ENCODE measurements at regions not wholly inside any gene's neighbourhood (a gene's known extent, or its start where the extent isn't known, plus 50 kb on each side); places are given as distances from the start of the nearest gene placed in this dataset.

GRCh38 chr10:2949221-2949947, 118.0 kb upstream of the PFKP start:
- no peak for TF ChIP-seq POLR2AphosphoS5 (IDR thresholded peaks at IDR 0.05; ENCODE audit: low read depth, low read length)
- TF ChIP-seq TAF1 (IDR thresholded peaks at IDR 0.05; ENCODE audit: borderline replicate concordance, low read depth, low read length): no peak
- TF ChIP-seq POLR2A (IDR thresholded peaks at IDR 0.05; ENCODE audit: low read depth, low read length): no peak
- DNase-seq (ENCODE audit: insufficient read length) (no peak), FAIRE-seq (no peak)

GRCh38 chr10:2948127-2948854, 119.1 kb upstream of the PFKP start:
- TF ChIP-seq POLR2AphosphoS5 (IDR thresholded peaks at IDR 0.05; ENCODE audit: low read depth, low read length) (no peak), POLR2A (IDR thresholded peaks at IDR 0.05; ENCODE audit: low read depth, low read length) (no peak), TAF1 (IDR thresholded peaks at IDR 0.05; ENCODE audit: borderline replicate concordance, low read depth, low read length) (no peak)
- no peak for FAIRE-seq

GRCh38 chr10:2944788-2945187, 122.6 kb upstream of the PFKP start:
- no peak for TF ChIP-seq POLR2AphosphoS5 (IDR thresholded peaks at IDR 0.05; ENCODE audit: low read depth, low read length)
- no peak for TF ChIP-seq POLR2A (IDR thresholded peaks at IDR 0.05; ENCODE audit: low read depth, low read length)
- no peak for TF ChIP-seq TAF1 (IDR thresholded peaks at IDR 0.05; ENCODE audit: borderline replicate concordance, low read depth, low read length)
- FAIRE-seq (no peak), DNase-seq (ENCODE audit: insufficient read length) (no peak)

More at GRCh38 chr10:2948127-2948854, 119.1 kb upstream of the PFKP start:
- DNase-seq (ENCODE audit: insufficient read length): no peak

- no peak for TF ChIP-seq TAF1 (IDR thresholded peaks at IDR 0.05; ENCODE audit: borderline replicate concordance, low read depth, low read length)
- TF ChIP-seq POLR2A (IDR thresholded peaks at IDR 0.05; ENCODE audit: low read depth, low read length): no peak
- no peak for TF ChIP-seq POLR2AphosphoS5 (IDR thresholded peaks at IDR 0.05; ENCODE audit: low read depth, low read length)
- no peak for DNase-seq (ENCODE audit: insufficient read length)
- no peak for FAIRE-seq
Measured at GRCh38 chr10:2943932-2944614, 123.3 kb upstream of the PFKP start.

- no peak for FAIRE-seq
Measured at GRCh38 chr10:2942938-2943337, 124.4 kb upstream of the PFKP start.

GRCh38 chr10:2938869-2939268, 128.5 kb upstream of the PFKP start:
- FAIRE-seq (no peak), DNase-seq (ENCODE audit: insufficient read length) (no peak)
- no peak for TF ChIP-seq POLR2AphosphoS5 (IDR thresholded peaks at IDR 0.05; ENCODE audit: low read depth, low read length)
- TF ChIP-seq TAF1 (IDR thresholded peaks at IDR 0.05; ENCODE audit: borderline replicate concordance, low read depth, low read length): no peak
- TF ChIP-seq POLR2A (IDR thresholded peaks at IDR 0.05; ENCODE audit: low read depth, low read length): no peak

More at GRCh38 chr10:2942938-2943337, 124.4 kb upstream of the PFKP start:
- no peak for DNase-seq (ENCODE audit: insufficient read length)
- no peak for TF ChIP-seq POLR2AphosphoS5 (IDR thresholded peaks at IDR 0.05; ENCODE audit: low read depth, low read length)
- TF ChIP-seq TAF1 (IDR thresholded peaks at IDR 0.05; ENCODE audit: borderline replicate concordance, low read depth, low read length): no peak
- TF ChIP-seq POLR2A (IDR thresholded peaks at IDR 0.05; ENCODE audit: low read depth, low read length): no peak

GRCh38 chr10:2936816-2937215, 130.5 kb upstream of the PFKP start:
- FAIRE-seq: no peak
- no peak for TF ChIP-seq POLR2A (IDR thresholded peaks at IDR 0.05; ENCODE audit: low read depth, low read length)
- no peak for TF ChIP-seq TAF1 (IDR thresholded peaks at IDR 0.05; ENCODE audit: borderline replicate concordance, low read depth, low read length)
- TF ChIP-seq POLR2AphosphoS5 (IDR thresholded peaks at IDR 0.05; ENCODE audit: low read depth, low read length): no peak

GRCh38 chr10:2935647-2936386, 131.5 kb upstream of the PFKP start:
- no peak for DNase-seq (ENCODE audit: insufficient read length)
- no peak for TF ChIP-seq POLR2AphosphoS5 (IDR thresholded peaks at IDR 0.05; ENCODE audit: low read depth, low read length)
- TF ChIP-seq POLR2A (IDR thresholded peaks at IDR 0.05; ENCODE audit: low read depth, low read length): no peak
- no peak for FAIRE-seq

More at GRCh38 chr10:2936816-2937215, 130.5 kb upstream of the PFKP start:
- no peak for DNase-seq (ENCODE audit: insufficient read length)

GRCh38 chr10:2933924-2934323, 133.4 kb upstream of the PFKP start:
- FAIRE-seq (no peak), DNase-seq (ENCODE audit: insufficient read length) (no peak)
- no peak for TF ChIP-seq TAF1 (IDR thresholded peaks at IDR 0.05; ENCODE audit: borderline replicate concordance, low read depth, low read length)
- no peak for TF ChIP-seq POLR2AphosphoS5 (IDR thresholded peaks at IDR 0.05; ENCODE audit: low read depth, low read length)
- TF ChIP-seq POLR2A (IDR thresholded peaks at IDR 0.05; ENCODE audit: low read depth, low read length): no peak

- FAIRE-seq (no peak), DNase-seq (ENCODE audit: insufficient read length) (no peak)
- TF ChIP-seq TAF1 (IDR thresholded peaks at IDR 0.05; ENCODE audit: borderline replicate concordance, low read depth, low read length) (no peak), POLR2AphosphoS5 (IDR thresholded peaks at IDR 0.05; ENCODE audit: low read depth, low read length) (no peak), POLR2A (IDR thresholded peaks at IDR 0.05; ENCODE audit: low read depth, low read length) (no peak)
Measured at GRCh38 chr10:2933519-2933918, 133.8 kb upstream of the PFKP start.

- TF ChIP-seq POLR2AphosphoS5 (IDR thresholded peaks at IDR 0.05; ENCODE audit: low read depth, low read length) (no peak), POLR2A (IDR thresholded peaks at IDR 0.05; ENCODE audit: low read depth, low read length) (no peak), TAF1 (IDR thresholded peaks at IDR 0.05; ENCODE audit: borderline replicate concordance, low read depth, low read length) (no peak)
- DNase-seq (ENCODE audit: insufficient read length) (no peak), FAIRE-seq (no peak)
Measured at GRCh38 chr10:2933071-2933470, 134.3 kb upstream of the PFKP start.

Data from GM12892 (cell line).